D721Med (cell line): ENCODE measurements at regions not wholly inside any gene's neighbourhood (a gene's known extent, or its start where the extent isn't known, plus 50 kb on each side); places are given as distances from the start of the nearest gene placed in this dataset.

Source experiments
- DNase-seq: peaks from one replicate; pipeline ENCODE4 v3.0.0; 2011; ENCODE audit warnings: low spot score; ENCODE audit not compliant: insufficient read length
- FAIRE-seq: peaks from 2 replicates; lab custom pipeline; 2011; peaks lifted over from hg19 to GRCh38; lab: Jason Lieb, UNC
- CTCF ChIP-seq: IDR thresholded peaks from 2 replicates; pipeline ENCODE4 v1.5.1; 2012; ENCODE audit warnings: mild to moderate bottlenecking, control low read depth; ENCODE audit not compliant: insufficient read depth; ENCODE audit errors: missing control alignments

- no peak for FAIRE-seq
- no peak for TF ChIP-seq CTCF
- no peak for DNase-seq
These were observed 260.8 kb upstream of the VCX start for GRCh38 chrX:7582191-7582590.

GRCh38 chrX:7580127-7580526 is 262.8 kb upstream of the VCX start:
- FAIRE-seq (no peak), DNase-seq (no peak)
- TF ChIP-seq CTCF, result no peak

- FAIRE-seq (no peak), DNase-seq (no peak)
- no peak for TF ChIP-seq CTCF
These were observed 268.6 kb upstream of the VCX start for GRCh38 chrX:7574325-7574724.

GRCh38 chrX:7570432-7571029 is 272.4 kb upstream of the VCX start:
- DNase-seq, result no peak
- no peak for FAIRE-seq
- TF ChIP-seq CTCF, result no peak

GRCh38 chrX:7568597-7568996 is 274.4 kb upstream of the VCX start:
- FAIRE-seq (no peak), DNase-seq (no peak)
- TF ChIP-seq CTCF, result no peak

- TF ChIP-seq CTCF, result no peak
- FAIRE-seq, result no peak
- no peak for DNase-seq
These were observed 274.8 kb upstream of the VCX start for GRCh38 chrX:7568130-7568529.

GRCh38 chrX:7552760-7553159 is 290.2 kb upstream of the VCX start:
- no peak for TF ChIP-seq CTCF
- DNase-seq (no peak), FAIRE-seq (no peak)
